ENCODE measurements at regions not wholly inside any gene's neighbourhood (a gene's known extent, or its start where the extent isn't known, plus 50 kb on each side); places are given as distances from the start of the nearest gene placed in this dataset.

DNA sequence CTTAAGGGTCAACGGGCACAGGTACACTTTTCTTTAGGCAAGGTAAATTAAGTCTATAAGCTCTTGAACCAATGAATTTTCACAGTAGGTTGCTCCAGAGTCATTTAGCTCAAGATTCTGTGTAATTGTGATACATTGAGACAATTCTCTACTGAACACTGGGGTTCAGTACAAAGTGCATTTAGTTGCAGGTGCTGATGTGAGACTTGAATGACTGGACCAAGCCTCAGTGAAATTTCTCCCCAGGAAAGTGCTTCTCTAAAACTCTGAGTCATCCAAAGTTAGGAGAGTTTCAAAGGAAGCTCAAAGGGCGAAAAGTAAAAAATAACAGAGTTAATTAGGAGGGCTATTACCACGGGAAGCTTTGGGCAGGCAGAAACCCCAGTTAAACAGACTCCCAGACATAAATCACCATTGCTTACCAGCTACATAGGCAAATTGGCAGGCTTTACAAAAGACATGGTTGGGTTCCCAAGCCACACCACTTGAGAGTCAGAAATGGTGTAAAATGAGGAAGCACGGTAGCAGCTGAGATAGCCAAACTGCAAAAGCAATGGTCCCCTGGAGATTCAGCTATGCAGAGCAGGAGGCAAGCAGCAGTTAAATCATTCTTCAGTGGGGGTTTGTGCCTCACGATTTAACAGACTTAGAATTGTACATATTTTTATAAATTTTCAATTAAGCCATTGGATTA is 202.6 kb downstream of the PCDH19 start:
- TF ChIP-seq, protein P1, sequence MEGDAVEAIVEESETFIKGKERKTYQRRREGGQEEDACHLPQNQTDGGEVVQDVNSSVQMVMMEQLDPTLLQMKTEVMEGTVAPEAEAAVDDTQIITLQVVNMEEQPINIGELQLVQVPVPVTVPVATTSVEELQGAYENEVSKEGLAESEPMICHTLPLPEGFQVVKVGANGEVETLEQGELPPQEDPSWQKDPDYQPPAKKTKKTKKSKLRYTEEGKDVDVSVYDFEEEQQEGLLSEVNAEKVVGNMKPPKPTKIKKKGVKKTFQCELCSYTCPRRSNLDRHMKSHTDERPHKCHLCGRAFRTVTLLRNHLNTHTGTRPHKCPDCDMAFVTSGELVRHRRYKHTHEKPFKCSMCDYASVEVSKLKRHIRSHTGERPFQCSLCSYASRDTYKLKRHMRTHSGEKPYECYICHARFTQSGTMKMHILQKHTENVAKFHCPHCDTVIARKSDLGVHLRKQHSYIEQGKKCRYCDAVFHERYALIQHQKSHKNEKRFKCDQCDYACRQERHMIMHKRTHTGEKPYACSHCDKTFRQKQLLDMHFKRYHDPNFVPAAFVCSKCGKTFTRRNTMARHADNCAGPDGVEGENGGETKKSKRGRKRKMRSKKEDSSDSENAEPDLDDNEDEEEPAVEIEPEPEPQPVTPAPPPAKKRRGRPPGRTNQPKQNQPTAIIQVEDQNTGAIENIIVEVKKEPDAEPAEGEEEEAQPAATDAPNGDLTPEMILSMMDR (IDR thresholded peaks at IDR 0.05; ENCODE audit: poor library complexity) = no peak
- TF ChIP-seq EZH2 (IDR thresholded peaks at IDR 0.05; ENCODE audit: borderline replicate concordance) (no peak), EZH2phosphoT487 (IDR thresholded peaks at IDR 0.05; ENCODE audit: low read depth, severe bottlenecking, unreplicated experiment) (no peak)

Data from hepatocyte (in vitro differentiated cells).